ENCODE measurements at regions not wholly inside any gene's neighbourhood (a gene's known extent, or its start where the extent isn't known, plus 50 kb on each side); places are given as distances from the start of the nearest gene placed in this dataset.

DNA sequence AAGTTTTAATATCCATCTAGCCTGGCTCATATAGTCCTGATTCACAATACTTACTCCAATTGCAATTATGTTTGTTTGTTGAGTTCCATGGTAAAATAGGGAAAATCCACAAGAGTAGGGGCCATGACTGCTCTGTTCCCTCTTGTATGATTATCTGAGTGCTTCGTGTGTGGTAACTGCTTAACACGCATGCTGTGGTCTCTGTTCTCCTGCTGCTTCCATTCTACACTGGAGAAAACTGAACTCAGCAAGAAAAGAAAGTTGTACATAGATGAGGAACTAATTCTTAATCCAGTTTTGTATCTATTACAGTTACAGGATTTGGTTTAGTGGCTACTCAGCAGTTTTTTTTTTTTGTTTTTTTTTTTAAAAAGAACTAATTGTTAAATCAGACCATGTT, 223.0 kb upstream of the SATB1 start:
- DNase-seq (ENCODE audit: extremely low read depth in 1 of 2, low read depth in 1 of 2) = no peak

DNA sequence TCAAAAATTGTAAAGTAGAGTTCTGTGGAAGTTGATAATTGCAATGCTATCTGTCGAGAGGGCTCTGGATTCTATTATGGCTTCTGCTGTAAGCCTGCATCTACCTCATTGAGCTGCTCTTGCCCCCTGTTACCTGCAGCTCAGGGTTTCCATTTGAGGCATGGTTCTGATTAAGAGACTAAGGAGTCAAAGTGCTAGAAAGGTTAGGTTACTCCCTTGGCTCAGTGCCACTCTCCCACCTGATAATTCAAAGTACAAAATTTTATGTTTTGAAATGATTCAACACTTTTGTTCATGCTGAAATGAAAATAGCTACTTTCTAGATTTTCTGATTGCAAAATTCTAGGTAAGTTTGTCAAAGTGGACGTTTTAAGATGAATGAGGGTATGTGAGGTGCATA, 220.5 kb upstream of the SATB1 start:
- no peak for DNase-seq (ENCODE audit: extremely low read depth in 1 of 2, low read depth in 1 of 2)

DNA sequence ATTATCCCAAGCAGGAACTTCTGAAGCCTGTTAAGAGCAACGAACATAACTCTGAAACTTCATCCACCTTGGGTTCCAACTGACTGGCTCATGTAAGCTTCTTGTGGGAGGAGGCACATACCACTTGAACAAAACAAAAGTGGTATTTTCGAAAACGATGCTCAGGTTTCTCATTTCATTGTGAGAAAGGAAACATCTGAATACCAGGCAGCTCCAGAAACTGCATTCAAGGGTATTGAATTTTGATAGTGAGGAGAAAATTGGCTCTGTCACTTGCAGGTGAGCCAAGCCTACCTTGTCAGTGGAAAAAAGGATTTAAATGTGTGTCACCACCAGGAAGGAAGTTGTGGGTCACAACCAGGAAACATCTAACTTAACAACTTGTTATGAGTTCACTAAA, 218.1 kb upstream of the SATB1 start:
- DNase-seq (ENCODE audit: extremely low read depth in 1 of 2, low read depth in 1 of 2) = no peak

DNA sequence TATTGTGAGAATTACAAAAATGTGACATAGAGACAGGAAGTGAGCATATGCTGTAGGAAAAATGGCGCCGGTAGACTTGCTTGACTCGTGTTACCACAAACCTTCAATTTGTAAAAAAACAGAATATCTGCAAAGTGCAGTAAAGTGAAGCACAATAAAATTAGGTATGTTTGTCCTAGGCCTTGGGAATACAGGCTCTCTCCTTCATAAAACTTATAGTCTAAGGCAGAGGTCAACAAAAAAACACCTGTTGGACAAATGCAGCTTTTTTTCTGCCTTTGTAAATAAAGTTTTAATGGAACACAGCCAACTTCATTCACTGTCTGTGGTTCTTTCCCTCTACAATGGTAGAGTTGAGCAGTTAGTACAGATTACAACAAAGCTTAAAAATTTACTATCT, 216.8 kb upstream of the SATB1 start:
- no peak for DNase-seq (ENCODE audit: extremely low read depth in 1 of 2, low read depth in 1 of 2)

DNA sequence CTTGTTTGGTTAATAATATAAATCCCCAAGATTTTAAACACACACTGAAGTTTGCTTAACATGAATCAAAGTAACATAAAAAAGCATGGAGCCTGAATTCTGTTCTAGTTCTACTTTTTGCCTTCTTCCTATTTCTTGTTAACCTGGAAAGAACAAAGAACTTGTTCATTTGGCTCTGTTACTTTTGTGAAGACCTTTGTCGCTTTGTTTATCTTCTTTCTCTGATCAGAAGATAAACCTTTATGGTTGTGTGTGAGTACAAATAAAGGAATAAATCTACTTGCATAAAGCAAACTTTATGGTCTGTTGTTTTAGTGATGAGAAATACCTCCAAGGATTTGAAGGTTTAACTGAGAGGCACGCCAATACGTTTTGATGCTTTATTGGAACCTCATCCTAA, 210.1 kb upstream of the SATB1 start:
- no peak for DNase-seq (ENCODE audit: extremely low read depth in 1 of 2, low read depth in 1 of 2)

DNA sequence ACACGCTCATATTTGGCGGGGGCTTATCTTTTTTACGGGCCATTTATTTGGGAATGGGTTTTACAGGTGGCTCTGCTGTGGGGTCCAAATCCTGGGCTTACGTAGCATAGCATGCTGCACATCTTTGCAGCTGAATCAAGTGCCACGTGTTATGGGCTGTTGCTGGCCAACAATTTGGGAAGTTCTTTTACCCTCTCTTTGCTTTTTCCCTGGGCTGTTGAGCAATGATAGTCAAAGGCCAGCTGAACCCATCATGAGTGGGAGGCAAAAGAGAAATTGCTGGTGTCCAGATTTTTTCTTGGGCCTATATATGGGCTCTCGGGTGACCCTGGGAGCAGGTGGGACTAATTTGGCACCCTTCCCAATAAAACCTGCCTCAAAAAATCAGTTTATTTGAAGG, 209.3 kb upstream of the SATB1 start:
- DNase-seq (ENCODE audit: extremely low read depth in 1 of 2, low read depth in 1 of 2) = no peak

DNA sequence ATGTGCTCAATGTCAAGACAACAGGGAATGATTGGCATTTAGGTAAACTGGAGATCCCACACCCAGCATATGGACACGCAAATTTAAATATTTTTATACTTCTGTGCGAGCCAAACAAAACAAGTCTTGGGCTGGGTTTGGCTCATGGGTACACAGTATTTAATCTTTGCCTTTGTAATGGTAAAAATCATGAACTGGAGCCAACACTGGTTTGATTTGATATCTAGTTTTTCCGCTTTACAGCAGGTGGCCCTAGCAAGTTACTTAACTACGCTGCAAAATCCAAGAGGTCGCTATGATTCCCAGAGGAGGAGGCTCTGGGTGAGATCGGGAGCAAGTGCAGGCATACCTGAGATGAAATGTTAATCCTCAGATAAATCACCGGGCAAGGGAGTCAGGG, 207.9 kb upstream of the SATB1 start:
- DNase-seq (ENCODE audit: extremely low read depth in 1 of 2, low read depth in 1 of 2) = no peak

DNA sequence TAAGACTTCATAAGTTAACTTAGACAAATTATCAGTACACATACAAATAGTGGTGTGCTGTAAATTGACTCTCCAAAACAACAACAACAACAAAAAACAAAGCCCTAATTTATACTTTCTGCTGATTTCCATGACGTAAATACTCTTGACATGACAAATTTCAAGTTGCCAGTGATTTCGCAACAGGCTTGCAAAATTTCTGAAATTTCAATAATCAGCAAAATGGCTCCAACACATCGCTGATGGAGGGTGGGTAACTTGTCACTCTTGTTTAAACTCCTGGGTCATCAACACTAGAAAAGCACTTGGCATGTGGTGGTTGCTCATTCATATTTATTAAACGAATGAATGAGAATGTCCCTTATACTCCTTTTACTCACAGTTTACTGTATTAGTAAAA, 205.2 kb upstream of the SATB1 start:
- no peak for DNase-seq (ENCODE audit: extremely low read depth in 1 of 2, low read depth in 1 of 2)

DNA sequence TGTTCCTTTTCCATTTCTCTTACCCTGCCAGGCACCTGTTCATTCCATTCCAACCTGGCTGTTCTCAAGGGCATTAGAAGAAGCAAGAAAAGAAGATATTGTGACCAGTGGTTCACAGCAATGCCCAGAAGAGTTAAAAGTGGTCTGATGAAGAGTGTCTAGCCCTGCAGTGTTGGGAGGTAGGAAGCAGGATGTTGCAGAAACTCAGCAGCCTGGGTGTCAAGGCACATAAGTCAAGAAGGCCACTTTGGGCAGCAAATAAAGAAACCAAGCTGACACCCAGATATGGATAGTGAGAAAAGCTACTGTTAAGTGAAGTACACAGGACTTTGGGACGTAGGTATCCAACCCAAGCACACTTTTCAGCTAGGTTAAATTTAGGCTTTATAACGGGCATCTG, 199.9 kb upstream of the SATB1 start:
- DNase-seq (ENCODE audit: extremely low read depth in 1 of 2, low read depth in 1 of 2) = no peak

DNA sequence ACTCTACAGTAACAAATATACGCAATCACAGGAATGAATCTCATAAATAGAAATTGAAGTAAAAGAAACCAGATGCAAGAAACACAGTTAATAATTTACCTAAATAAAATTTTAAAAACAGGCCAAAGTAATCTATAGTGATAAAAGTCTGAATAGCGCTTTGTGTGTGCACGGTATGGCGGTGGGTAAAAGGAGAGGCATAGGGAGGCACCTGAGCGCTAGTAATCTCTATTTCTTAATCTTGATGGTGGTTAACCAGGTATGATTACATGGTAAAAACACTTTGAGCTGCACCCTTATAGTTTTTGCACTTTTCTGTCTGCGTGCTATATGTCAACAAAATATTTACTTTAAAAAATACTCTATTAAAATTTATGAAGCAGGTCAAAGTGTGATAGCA, 198.1 kb upstream of the SATB1 start:
- DNase-seq (ENCODE audit: extremely low read depth in 1 of 2, low read depth in 1 of 2) = no peak

DNA sequence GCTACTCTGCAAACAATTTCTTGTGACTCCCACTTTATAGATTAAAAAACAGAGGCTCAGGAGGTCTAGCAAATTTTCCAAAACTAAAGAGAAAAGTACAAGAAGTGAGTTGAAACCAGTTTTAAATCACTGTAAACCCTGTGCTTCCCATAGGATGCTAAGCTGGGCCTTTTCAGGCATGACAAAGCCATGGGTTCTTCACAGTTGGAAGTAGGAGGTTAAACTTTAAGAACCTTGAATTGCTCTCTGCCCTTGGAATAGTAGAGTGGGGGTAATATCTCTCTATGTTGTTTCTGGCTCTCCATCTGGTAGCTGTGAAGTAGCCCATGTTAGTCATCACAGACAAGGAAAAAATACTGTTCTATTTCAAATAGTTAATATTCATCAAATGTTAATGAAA, 193.6 kb upstream of the SATB1 start:
- DNase-seq (ENCODE audit: extremely low read depth in 1 of 2, low read depth in 1 of 2) = no peak

DNA sequence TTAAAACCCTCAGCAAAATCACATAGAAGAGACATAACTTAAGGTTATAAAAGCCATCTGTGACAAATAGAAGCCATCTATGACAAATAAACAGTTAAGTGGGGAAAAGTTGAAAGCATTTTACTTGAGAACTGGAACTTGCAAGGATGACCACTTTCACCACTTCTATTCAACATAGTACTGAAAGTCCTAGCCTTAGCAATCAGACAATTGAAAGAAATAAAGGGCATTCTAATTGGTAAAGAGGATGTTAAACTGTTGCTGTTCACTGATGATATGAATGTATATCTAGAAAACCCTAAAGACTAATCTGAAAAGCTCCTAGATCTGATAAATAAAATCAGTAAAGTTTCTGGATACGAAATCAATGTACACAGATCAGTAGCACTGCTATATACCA, 186.9 kb upstream of the SATB1 start:
- DNase-seq (ENCODE audit: extremely low read depth in 1 of 2, low read depth in 1 of 2) = no peak

DNA sequence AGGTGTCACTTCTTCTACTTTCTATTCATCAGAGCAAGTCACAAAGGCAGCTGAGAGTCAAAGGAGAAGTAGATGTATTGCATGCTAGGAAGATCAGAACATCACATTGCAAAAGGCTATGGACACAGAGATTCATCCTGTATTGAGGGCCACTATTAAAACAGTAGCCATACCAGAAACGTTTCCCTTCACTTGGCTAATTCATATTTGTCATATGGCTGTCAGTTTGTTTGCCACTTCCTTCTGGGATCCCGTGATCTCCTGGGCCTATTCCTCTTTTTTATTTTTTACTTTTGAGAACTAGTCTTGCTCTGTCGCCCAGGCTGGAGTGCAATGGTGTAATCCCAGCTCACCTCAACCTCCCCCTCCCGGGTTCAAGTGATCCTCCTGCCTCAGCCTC, 184.0 kb upstream of the SATB1 start:
- DNase-seq (ENCODE audit: extremely low read depth in 1 of 2, low read depth in 1 of 2) = no peak

DNA sequence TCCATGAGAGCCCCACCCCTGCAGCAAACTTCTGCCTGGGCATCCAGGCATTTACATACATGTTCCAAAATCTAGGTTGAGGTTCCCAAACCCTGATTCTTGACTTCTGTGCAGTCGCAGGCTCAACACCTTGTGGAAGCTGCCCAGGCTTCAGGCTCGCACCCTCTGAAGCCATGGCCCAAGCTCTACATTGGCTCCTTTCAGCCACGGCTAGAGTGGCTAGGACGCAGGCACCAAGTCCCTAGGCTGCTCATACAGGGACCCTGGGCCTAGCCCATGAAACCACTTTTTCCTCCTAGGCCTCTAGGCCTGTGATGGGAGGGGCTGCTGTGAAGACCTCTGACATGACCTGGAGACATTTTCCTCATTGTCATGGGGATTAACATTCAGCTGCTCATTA, 172.8 kb upstream of the SATB1 start:
- DNase-seq (ENCODE audit: extremely low read depth in 1 of 2, low read depth in 1 of 2) = no peak

DNA sequence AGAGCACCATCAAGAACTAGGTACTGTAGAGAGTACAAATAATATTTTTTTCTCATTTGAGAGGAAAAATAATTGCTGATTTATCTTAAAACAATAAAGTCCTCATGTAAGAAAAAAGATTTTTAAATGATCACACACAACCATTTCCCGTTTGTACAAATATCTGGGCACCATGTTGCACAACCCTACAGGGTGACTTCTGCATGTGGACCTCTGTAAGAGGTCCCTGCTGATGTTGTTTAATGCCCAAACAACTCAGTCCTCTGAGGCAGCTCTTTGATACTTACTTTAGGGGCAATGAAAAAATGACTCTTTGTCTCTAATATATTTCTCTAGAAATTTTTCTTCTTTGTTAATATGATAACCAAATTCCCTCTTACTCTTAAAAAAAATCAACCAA, 168.1 kb upstream of the SATB1 start:
- no peak for DNase-seq (ENCODE audit: extremely low read depth in 1 of 2, low read depth in 1 of 2)

DNA sequence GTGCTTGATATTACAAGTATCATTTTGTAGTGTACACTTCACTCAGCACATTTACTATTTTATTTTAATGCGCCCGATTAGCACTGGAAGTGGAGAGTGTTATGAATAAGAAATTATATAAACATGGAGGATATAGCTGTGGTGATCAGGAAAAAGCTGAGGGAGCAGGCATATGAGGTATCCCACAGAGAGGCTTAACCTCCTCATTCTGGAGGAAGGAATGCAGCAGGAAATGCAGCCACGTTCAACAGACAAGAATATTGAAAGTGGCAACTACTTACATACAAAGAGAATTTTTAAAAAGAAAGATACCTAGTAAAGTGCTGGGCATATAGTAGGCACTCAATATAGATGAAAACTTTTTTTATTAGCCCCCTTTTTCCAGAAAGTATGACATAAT, 166.0 kb upstream of the SATB1 start:
- DNase-seq (ENCODE audit: extremely low read depth in 1 of 2, low read depth in 1 of 2) = no peak

DNA sequence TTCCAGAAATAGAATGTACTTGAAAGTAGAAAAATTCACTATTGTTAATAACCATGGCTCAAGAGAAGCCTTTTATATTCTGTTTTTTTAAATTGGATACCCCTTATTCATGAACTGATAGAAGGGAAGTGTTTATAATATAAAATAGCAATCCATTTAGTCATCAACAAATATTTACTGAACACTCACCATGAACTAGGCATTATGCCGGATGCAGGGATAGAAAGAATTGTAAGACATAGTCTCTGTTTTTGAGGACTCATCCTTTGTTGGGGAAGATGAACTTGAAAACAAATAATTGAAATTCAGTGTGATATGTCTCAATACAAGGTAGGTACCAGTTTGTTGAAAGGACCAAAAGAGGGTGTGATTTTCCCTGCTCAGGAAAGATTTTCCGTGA, 160.9 kb upstream of the SATB1 start:
- DNase-seq (ENCODE audit: extremely low read depth in 1 of 2, low read depth in 1 of 2) = no peak

DNA sequence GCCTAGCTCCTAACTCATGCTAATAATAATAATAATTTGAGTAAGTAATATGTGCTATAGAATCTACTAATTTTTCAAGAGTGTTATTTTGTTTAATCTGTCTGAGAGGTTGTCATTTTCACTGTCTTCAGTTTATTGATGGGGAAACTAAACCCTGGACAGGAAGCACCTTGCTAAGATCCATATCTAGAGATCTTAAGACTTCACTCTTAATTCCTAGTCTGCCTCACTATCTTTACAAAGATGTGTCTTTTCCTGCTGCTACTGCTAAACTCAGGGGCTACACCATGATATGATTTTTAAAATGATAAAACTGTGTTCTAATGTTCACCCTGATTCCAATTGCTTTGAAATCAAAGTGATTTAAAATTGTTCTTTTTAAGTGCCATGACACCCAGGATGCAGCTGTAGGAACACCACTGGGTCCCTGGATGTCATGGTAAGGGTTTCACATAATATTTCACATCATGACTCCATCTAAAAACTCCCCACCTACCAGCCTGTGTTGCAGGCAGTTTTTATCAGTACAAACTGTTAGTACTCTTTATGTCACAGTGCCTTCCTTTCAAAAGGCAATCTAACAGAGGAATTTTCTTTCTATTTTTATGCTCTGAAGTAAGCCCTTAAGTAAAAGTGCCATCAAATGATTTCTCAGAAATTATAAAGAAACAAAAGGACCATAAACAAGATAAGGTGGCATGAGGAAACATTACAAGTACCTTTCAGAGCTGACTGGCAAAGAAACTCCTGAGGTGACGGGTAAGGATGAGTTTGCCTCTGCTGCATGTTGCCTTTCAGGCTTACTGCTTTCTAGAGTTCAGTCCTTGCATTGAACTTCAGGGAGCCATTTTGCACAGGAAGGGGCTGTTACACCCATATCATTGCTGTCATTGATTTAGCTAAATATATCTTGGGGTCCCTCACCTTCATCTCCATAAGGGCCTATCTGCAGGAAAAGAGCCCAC, 160.1 kb upstream of the SATB1 start:
- no peak for DNase-seq (ENCODE audit: extremely low read depth in 1 of 2, low read depth in 1 of 2)

DNA sequence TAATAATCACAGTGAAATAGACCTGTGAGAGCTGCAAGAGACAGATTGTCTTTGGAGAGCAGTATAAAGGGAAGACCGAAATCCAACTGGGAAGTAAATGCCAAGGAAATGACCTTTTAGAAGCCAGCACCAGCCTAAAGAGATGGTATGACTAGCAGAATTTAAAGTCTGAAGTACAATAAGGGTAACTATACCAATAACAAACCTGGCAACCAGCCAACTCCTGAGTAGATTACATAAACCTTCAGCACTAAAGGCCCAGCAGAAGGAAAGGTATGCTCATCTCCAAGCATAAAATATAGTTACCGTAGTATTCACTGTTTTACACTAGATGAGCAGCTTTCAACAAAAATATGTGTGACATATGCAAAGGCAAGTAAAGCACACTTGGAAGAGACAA, 155.1 kb upstream of the SATB1 start:
- DNase-seq (ENCODE audit: extremely low read depth in 1 of 2, low read depth in 1 of 2) = no peak

DNA sequence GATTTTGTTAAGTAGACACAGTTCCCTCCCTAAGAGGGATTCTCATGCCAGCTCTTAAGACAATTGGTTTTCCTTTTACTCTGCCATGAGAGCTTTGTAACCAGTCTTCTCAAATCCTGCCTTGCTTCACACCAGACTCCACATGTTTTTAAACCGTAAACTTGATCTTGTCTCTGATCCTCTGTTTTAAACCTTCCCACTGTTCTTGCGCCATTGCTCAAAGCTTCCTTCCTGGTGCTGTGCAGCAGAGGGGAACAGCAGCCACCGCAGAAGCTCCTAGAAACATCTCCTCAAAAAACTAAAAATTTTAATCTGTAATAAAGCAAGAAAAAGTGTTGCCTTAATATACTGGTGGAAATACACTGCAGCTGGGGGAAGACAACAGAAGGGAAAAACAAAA, 154.5 kb upstream of the SATB1 start:
- DNase-seq (ENCODE audit: extremely low read depth in 1 of 2, low read depth in 1 of 2) = no peak

DNA sequence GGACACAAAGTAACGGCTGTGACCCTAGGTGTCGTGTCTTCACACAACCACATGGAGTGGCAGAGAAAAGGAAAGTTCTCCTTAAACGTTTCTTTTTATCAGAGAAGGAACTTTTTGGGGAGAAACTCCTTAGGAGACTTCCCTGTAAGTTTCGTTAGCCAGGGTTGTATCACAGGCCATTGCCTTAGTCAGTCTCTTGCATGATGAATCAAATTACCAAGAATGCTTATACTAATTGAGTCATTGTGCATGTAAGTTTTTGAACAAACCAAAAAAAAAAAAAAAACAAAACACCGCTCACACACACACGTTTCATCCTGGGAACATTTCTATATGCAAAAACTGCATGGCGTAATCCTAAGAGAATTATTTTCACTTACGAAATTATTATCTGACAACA, 150.4 kb upstream of the SATB1 start:
- no peak for DNase-seq (ENCODE audit: extremely low read depth in 1 of 2, low read depth in 1 of 2)

DNA sequence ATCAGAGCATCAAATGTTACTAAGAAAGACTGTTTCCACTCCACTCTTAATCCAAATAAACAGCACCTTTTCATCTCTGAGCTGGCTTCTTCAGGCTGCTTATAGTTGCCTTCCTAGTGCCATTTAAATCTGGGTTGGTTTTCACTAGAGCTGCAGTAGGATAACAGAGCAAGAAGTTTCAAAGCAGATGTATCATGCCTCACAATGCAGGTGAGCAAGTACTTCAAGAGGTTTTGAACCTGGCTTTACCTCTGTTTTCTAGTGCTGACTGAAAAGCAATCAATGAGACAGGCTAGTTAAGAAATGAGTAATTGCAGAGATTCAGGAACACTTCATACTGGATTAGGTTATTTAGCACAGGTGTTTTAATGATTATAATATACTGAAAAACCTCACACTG, 147.7 kb upstream of the SATB1 start:
- DNase-seq (ENCODE audit: extremely low read depth in 1 of 2, low read depth in 1 of 2) = no peak

DNA sequence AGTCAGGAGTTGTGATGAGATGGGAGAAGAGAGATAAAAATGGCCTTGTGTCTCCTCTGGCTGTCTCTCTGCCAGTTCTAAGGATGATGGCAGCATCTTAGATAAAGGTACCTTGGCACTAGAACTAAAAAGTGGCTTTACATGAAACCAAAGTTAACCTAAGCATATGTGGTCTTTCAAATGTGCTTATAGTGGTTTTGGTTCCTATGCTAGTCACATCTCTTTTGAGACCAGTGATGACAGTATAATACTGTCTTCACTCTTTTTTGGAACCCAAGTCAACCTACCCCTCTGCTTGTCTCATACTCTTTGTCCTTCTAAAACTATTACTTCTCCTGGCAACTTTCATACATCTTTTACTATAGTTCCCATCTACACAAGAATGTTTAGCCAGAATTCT, 142.2 kb upstream of the SATB1 start:
- no peak for DNase-seq (ENCODE audit: extremely low read depth in 1 of 2, low read depth in 1 of 2)

All from activated CD8-positive, alpha-beta memory T cell treated with anti-CD3 and anti-CD28 coated beads for 1 hour (primary cell).